H9 (cell line): ENCODE measurements at regions not wholly inside any gene's neighbourhood (a gene's known extent, or its start where the extent isn't known, plus 50 kb on each side); places are given as distances from the start of the nearest gene placed in this dataset.

ENCODE experiments used
- DNase-seq: peaks from one replicate; pipeline ENCODE4 v3.0.0-alpha.2; 2017
- H2AFZ ChIP-seq: one replicate; pipeline ENCODE4 v1.6.1; 2013; ENCODE audit warnings: mild to moderate bottlenecking, low read length, control low read depth, moderate library complexity
- H2AK5ac ChIP-seq: 2 replicates; pipeline ENCODE4 v1.6.1; 2013; ENCODE audit warnings: low read length, control low read depth, mixed read lengths; ENCODE audit not compliant: insufficient read length
- H2BK120ac ChIP-seq: one replicate; pipeline ENCODE4 v1.6.1; 2013; ENCODE audit warnings: low read depth, mild to moderate bottlenecking, low read length, control low read depth, inconsistent platforms; ENCODE audit not compliant: poor library complexity, severe bottlenecking
- H2BK12ac ChIP-seq: 2 replicates; pipeline ENCODE4 v1.6.1; 2013; ENCODE audit warnings: low read length, control low read depth, mixed read lengths, low read depth; ENCODE audit not compliant: insufficient read length
- H2BK15ac ChIP-seq: 2 replicates; pipeline ENCODE4 v1.6.1; 2013; ENCODE audit warnings: low read depth, low read length, control low read depth
- H2BK20ac ChIP-seq: one replicate; pipeline ENCODE4 v1.6.1; 2013; ENCODE audit warnings: low read depth, mild to moderate bottlenecking, low read length, control low read depth, inconsistent platforms; ENCODE audit not compliant: poor library complexity, severe bottlenecking
- H2BK5ac ChIP-seq: 2 replicates; pipeline ENCODE4 v1.6.1; 2013; ENCODE audit warnings: low read length, control low read depth, mixed read lengths; ENCODE audit not compliant: insufficient read length
- H3K14ac ChIP-seq: 2 replicates; pipeline ENCODE4 v1.6.1; 2013; ENCODE audit warnings: low read length, control low read depth; ENCODE audit not compliant: insufficient read depth
- H3K18ac ChIP-seq: 2 replicates; pipeline ENCODE4 v1.6.1; 2013; ENCODE audit warnings: low read depth, mild to moderate bottlenecking, mixed read lengths, low read length, control low read depth; ENCODE audit not compliant: insufficient read length
- H3K23ac ChIP-seq: 2 replicates; pipeline ENCODE4 v1.6.1; 2013; ENCODE audit warnings: low read length, control low read depth, mixed read lengths, low read depth; ENCODE audit not compliant: insufficient read length
- H3K23me2 ChIP-seq: 2 replicates; pipeline ENCODE4 v1.6.1; 2013; ENCODE audit warnings: low read depth, mild to moderate bottlenecking, mixed read lengths, low read length, control low read depth; ENCODE audit not compliant: insufficient read length, poor library complexity, severe bottlenecking
- H3K27ac ChIP-seq: 2 replicates; pipeline ENCODE4 v1.5.1; 2013; ENCODE audit warnings: low read length, control low read depth, mixed read lengths, low read depth; ENCODE audit not compliant: insufficient read length
- H3K27me3 ChIP-seq: 2 replicates; pipeline ENCODE4 v1.6.1; 2013; ENCODE audit warnings: low read length, control low read depth, inconsistent platforms; ENCODE audit not compliant: insufficient read depth
- H3K4ac ChIP-seq: 2 replicates; pipeline ENCODE4 v1.6.1; 2013; ENCODE audit warnings: low read depth, mild to moderate bottlenecking, control low read depth, inconsistent platforms, low read length, moderate library complexity
- H3K4me1 ChIP-seq: 2 replicates; pipeline ENCODE4 v1.6.1; 2013; ENCODE audit warnings: low read length, control low read depth, inconsistent platforms; ENCODE audit not compliant: insufficient read depth
- H3K4me2 ChIP-seq: 2 replicates; pipeline ENCODE4 v1.6.1; 2013; ENCODE audit warnings: low read length, control low read depth, mixed read lengths; ENCODE audit not compliant: insufficient read length, insufficient read depth
- H3K56ac ChIP-seq: 2 replicates; pipeline ENCODE4 v1.6.1; 2013; ENCODE audit warnings: low read depth, mild to moderate bottlenecking, mixed read lengths, low read length, control low read depth; ENCODE audit not compliant: insufficient read length
- H3K79me1 ChIP-seq: 2 replicates; pipeline ENCODE4 v1.6.1; 2013; ENCODE audit warnings: low read depth, mild to moderate bottlenecking, moderate library complexity, low read length, control low read depth, inconsistent platforms; ENCODE audit not compliant: insufficient read depth, poor library complexity, severe bottlenecking
- H3K79me2 ChIP-seq: 2 replicates; pipeline ENCODE4 v1.6.1; 2013; ENCODE audit warnings: low read length, control low read depth, inconsistent platforms; ENCODE audit not compliant: insufficient read depth
- H3K9ac ChIP-seq: 2 replicates; pipeline ENCODE4 v1.6.1; 2013; ENCODE audit warnings: low read length, control low read depth, mixed read lengths; ENCODE audit not compliant: insufficient read length; ENCODE audit errors: extremely low read depth
- H3K9me3 ChIP-seq: one replicate; pipeline ENCODE4 v1.6.1; 2013; ENCODE audit warnings: low read depth, low read length, inconsistent platforms; ENCODE audit not compliant: control insufficient read depth
- H3T11ph ChIP-seq: one replicate; pipeline ENCODE4 v1.6.1; 2013; ENCODE audit warnings: mild to moderate bottlenecking, low read length, control low read depth, inconsistent platforms
- H4K20me1 ChIP-seq: one replicate; pipeline ENCODE4 v1.6.1; 2013; ENCODE audit not compliant: control insufficient read depth, insufficient read length, insufficient read depth
- H4K5ac ChIP-seq: 2 replicates; pipeline ENCODE4 v1.6.1; 2013; ENCODE audit warnings: low read depth, mild to moderate bottlenecking, mixed read lengths, low read length, control low read depth; ENCODE audit not compliant: insufficient read length
- H4K8ac ChIP-seq: replicated peaks from 2 replicates; pipeline ENCODE4 v1.6.1; 2013; ENCODE audit warnings: low read length, control low read depth, mixed read lengths, low read depth; ENCODE audit not compliant: insufficient read length
- H4K91ac ChIP-seq: 2 replicates; pipeline ENCODE4 v1.6.1; 2013; ENCODE audit warnings: low read depth, mild to moderate bottlenecking, moderate library complexity, mixed read lengths, low read length, control low read depth; ENCODE audit not compliant: insufficient read length
- H3K27ac Mint-ChIP-seq, 3 experiments: 2 replicates in 2 of 3; 3 replicates in 1 of 3; pipeline ENCODE4 v1.8.0; 2020 to 2021; ENCODE audit warnings: mixed read lengths in 3 of 3, mild to moderate bottlenecking in 1 of 3, moderate library complexity in 1 of 3
- H3K27me3 Mint-ChIP-seq: 2 replicates; pipeline ENCODE4 v1.8.0; 2021; ENCODE audit warnings: low read depth, mild to moderate bottlenecking, moderate library complexity, mixed read lengths
- H3K36me3 Mint-ChIP-seq, 3 experiments: 2 replicates in 2 of 3; 3 replicates in 1 of 3; pipeline ENCODE4 v1.8.0; 2020 to 2021; ENCODE audit warnings: low read depth in 3 of 3, mixed read lengths in 3 of 3; ENCODE audit not compliant: insufficient read depth in 1 of 3
- H3K4me1 Mint-ChIP-seq, 2 experiments: 2 replicates each; pipeline ENCODE4 v1.8.0; 2020; ENCODE audit warnings: mixed read lengths in 2 of 2
- H3K4me3 Mint-ChIP-seq, 2 experiments: 2 replicates in 1 of 2; 3 replicates in 1 of 2; pipeline ENCODE4 v1.8.0; 2020 to 2021; ENCODE audit warnings: mild to moderate bottlenecking in 2 of 2, mixed read lengths in 2 of 2, moderate library complexity in 1 of 2
- H3K9me3 Mint-ChIP-seq, 2 experiments: 2 replicates in 1 of 2; 3 replicates in 1 of 2; pipeline ENCODE4 v1.8.0; 2020; ENCODE audit warnings: mild to moderate bottlenecking in 2 of 2, mixed read lengths in 2 of 2, moderate library complexity in 1 of 2
- CTCF ChIP-seq: fragments of 200-600 bp; sonication (generic); conservative IDR thresholded peaks from 3 replicates; pipeline ENCODE4 v1.8.0; 2021; ENCODE audit warnings: antibody characterized with exemption, mild to moderate bottlenecking
- WGBS: extraction: QIAGEN DNeasy Blood & Tissue Kit; methylation state at CpG from one replicate; pipeline ENCODE4 v1.1.7; 2013; ENCODE audit warnings: missing lambda C conversion rate, low lambda C conversion rate, mixed read lengths; ENCODE audit not compliant: insufficient read length; ENCODE audit errors: extremely low coverage; 5-methylcytosine and 5-hydroxymethylcytosine counted together

GRCh38 chr5:89280103-89281037, 397.4 kb upstream of the MEF2C start:
- Histone ChIP-seq H3K23ac (no peak overlapping the region), H4K91ac (no peak overlapping the region), H3K4me1 (no peaks in the 10 kb centered on the region), H2AK5ac (no peak overlapping the region), H3K9me3 (no peaks in the 10 kb centered on the region), H3K27me3 (no peaks in the 10 kb centered on the region), H2AFZ (no peak overlapping the region), H3K4me2 (no peak overlapping the region), H3K4ac (no peak overlapping the region), H3K9ac (no peak overlapping the region), H2BK120ac (no peak overlapping the region), H3K23me2 (no peaks in the 10 kb centered on the region), H2BK20ac (no peak overlapping the region), H3K79me1 (no peaks in the 10 kb centered on the region), H4K8ac (no peak overlapping the region), H3K56ac (no peak overlapping the region), H2BK5ac (no peak overlapping the region), H2BK12ac (no peak overlapping the region), H3K79me2 (no peaks in the 10 kb centered on the region), H3K14ac (no peak overlapping the region), H3T11ph (no peak overlapping the region), H3K18ac (no peak overlapping the region), H3K27ac (no peak overlapping the region), H4K20me1 (no peaks in the 10 kb centered on the region), H2BK15ac (no peak overlapping the region), H4K5ac (no peak overlapping the region)
- Mint-ChIP-seq H3K4me3 (no peak overlapping the region), H3K4me1 (no peaks in the 10 kb centered on the region), H3K9me3 (no peaks in the 10 kb centered on the region; a peak in 1 of 5 replicates), H3K27me3 (no peaks in the 10 kb centered on the region; the same call in 1 of the 2 replicates), H3K27ac (no peak overlapping the region; a peak in 1 of 7 replicates), H3K36me3 (peaks cover 0 to 1% (median 0%) of the 10 kb centered on the region in 3 experiments; a peak in 1 of 7 replicates)
- no CpG with 5 or more reads among the region's 2 CpGs for WGBS
- TF ChIP-seq CTCF: no peak
- no peak for DNase-seq
